ENCODE measurements at regions not wholly inside any gene's neighbourhood (a gene's known extent, or its start where the extent isn't known, plus 50 kb on each side); places are given as distances from the start of the nearest gene placed in this dataset.
"Not testable (repeated sequence)": the region's sequence is repeated elsewhere in the genome, so short reads cannot be mapped to it uniquely, and the experiment has no call there.

DNA sequence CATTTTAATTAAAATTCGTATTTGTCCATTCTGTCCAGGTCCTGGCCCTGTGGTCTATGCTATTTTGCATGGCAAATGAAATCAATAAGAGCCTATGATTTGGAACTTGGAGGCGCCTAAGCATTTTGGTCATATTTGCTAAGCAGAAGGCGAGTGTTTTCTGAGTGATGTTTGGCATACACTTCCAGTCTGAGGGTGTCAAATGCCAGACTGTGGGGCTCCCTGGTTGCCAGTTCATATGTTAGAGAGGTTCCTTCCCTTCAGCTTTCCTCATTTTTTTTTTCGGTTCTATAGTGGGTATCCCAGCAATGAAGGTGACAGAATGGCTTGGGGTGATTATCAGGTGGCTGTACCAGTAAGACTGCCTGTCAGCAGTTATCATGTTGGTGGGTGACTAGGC lies 1007.8 kb upstream of the WWC1 start:
- TF ChIP-seq POLR2A (IDR thresholded peaks at IDR 0.05; ENCODE audit: low read depth, low read length): no peak
- no peak for DNase-seq (ENCODE audit: insufficient read length, low spot score)
- no peak for FAIRE-seq

- DNase-seq (ENCODE audit: insufficient read length, low spot score) (peak; percentile 8), FAIRE-seq (peak; percentile 11)
- no peak for TF ChIP-seq POLR2A (IDR thresholded peaks at IDR 0.05; ENCODE audit: low read depth, low read length)
Measured at GRCh38 chr5:167284222-167284890, 1007.1 kb upstream of the WWC1 start.

GRCh38 chr5:167285591-167285990 lies 1005.9 kb upstream of the WWC1 start:
- DNase-seq (ENCODE audit: insufficient read length, low spot score): no peak
- TF ChIP-seq POLR2A (IDR thresholded peaks at IDR 0.05; ENCODE audit: low read depth, low read length): no peak
- no peak for FAIRE-seq

DNA sequence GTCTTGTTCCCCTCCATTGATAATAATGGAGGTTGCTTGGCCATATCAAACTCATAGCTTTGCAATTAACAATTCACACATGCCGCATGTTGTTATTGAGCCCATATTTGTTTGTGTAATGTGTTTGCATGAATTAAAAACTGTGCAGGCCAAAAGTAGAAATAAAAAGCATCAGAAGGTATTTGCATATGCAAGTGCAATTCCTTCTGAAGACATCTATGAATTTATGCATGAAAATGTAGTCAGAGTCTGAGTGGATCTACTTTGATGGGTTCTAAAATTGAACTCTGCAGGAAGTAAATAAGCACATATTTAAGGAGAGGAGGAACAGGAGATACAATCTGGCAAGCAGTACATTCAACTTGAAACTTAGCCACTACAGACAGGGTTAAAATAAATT lies 1004.6 kb upstream of the WWC1 start:
- FAIRE-seq (no peak), DNase-seq (ENCODE audit: insufficient read length, low spot score) (no peak)
- no peak for TF ChIP-seq POLR2A (IDR thresholded peaks at IDR 0.05; ENCODE audit: low read depth, low read length)

- no peak for TF ChIP-seq POLR2A (IDR thresholded peaks at IDR 0.05; ENCODE audit: low read depth, low read length)
- DNase-seq (ENCODE audit: insufficient read length, low spot score) (no peak), FAIRE-seq (no peak)
Measured at GRCh38 chr5:167290478-167290877, 1001.0 kb upstream of the WWC1 start.

DNA sequence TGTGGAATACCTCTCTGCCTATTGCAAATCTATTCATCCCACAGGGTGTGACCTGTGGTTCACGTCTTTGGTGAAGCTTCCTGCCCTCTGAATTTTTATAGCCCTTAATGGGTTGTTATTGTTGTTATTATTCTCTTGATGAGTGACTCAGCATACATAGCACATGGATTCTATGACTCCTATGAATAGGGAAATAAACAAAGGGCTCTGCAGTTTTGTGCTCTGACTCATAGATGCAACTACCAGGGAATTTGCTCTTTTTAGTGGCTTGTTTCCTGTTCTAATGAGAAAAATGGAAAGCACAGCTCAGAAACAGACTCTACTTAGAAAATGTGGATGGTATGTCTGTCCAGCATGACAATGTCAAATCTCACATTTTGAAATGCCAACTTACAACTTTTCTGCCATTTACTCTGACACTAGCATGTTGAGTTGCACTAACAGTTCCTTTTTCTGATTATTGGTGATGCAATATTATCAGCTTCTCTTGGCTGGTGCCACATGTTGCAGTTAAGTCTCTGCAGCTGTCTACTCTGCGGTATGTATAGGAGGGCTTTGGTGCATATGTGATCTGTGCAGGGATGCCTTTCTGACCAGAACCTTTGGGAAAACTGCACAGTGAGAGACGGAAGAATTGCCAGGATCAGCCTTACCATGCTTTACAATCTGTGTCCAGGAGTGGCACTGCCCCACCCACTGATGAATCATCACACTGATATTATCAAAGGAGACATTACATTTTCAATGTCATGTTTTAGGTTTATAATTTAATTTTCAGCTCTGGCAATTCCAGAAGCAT lies 996.4 kb upstream of the WWC1 start:
- TF ChIP-seq POLR2A (IDR thresholded peaks at IDR 0.05; ENCODE audit: low read depth, low read length): no peak
- DNase-seq (ENCODE audit: insufficient read length, low spot score) (peak; percentile 54), FAIRE-seq (peak; percentile 75)

DNA sequence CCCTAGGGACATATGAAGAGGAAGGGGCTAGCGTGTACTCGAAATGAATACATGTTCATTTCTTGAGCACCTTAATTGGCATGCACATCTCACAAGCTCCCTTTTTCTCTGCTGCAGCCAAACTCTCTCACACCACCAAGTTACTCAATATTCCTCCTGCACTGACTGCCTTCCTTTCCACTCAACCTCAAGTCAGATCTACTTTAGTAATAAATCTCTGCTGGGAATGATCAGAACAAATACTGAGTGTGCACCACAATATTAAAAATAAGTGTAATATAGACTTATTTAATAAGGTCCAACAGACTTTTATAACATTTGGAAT lies 995.8 kb upstream of the WWC1 start:
- no peak for DNase-seq (ENCODE audit: insufficient read length, low spot score)
- no peak for FAIRE-seq
- no peak for TF ChIP-seq POLR2A (IDR thresholded peaks at IDR 0.05; ENCODE audit: low read depth, low read length)

DNA sequence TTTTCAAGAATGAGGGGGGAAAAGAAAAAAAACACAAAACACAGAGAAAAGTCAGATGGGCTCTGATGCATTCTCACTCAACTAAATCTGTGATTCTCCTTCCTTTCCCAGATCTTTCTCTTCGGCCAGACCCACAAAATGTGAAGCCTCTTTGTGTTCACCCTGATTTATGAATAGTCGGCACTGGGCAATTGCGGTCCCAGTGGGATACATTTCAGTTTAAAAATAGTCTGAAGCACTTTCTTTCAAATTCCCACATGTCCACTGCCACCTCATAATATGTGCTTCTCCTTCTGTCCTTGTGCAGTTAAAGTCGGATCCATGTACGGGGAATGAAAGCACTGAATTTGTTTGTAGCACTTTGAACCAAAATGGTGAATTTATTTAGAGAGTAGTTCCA lies 995.4 kb upstream of the WWC1 start:
- no peak for DNase-seq (ENCODE audit: insufficient read length, low spot score)
- TF ChIP-seq POLR2A (IDR thresholded peaks at IDR 0.05; ENCODE audit: low read depth, low read length): no peak
- no peak for FAIRE-seq

GRCh38 chr5:167296661-167297060 lies 994.8 kb upstream of the WWC1 start:
- TF ChIP-seq POLR2A (IDR thresholded peaks at IDR 0.05; ENCODE audit: low read depth, low read length): no peak
- FAIRE-seq (no peak), DNase-seq (ENCODE audit: insufficient read length, low spot score) (peak; percentile 7)

DNA sequence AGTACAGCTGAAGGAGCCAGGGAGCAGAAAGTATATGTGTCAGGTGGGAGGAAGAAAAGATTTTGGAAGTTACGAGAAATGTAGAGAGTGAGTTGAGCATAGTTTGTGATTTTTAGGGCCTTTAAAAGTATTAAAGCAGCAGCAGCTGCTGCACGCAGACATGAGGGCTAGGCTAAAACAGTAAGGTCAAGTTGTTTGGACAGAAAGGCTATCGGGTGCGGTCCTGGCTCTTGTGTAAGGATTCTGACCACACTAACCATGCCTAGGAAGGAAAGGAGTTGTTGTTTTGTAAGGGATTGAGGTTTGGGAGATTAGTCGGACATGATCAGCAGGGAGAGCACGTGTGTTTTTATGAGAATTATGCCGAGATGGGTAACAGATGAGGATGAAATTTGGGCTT lies 991.6 kb upstream of the WWC1 start:
- FAIRE-seq; DNase-seq (ENCODE audit: insufficient read length, low spot score): not testable (repeated sequence)

- no peak for DNase-seq (ENCODE audit: insufficient read length, low spot score)
- TF ChIP-seq POLR2A (IDR thresholded peaks at IDR 0.05; ENCODE audit: low read depth, low read length): no peak
- no peak for FAIRE-seq
Measured at GRCh38 chr5:167303582-167303981, 987.9 kb upstream of the WWC1 start.

DNA sequence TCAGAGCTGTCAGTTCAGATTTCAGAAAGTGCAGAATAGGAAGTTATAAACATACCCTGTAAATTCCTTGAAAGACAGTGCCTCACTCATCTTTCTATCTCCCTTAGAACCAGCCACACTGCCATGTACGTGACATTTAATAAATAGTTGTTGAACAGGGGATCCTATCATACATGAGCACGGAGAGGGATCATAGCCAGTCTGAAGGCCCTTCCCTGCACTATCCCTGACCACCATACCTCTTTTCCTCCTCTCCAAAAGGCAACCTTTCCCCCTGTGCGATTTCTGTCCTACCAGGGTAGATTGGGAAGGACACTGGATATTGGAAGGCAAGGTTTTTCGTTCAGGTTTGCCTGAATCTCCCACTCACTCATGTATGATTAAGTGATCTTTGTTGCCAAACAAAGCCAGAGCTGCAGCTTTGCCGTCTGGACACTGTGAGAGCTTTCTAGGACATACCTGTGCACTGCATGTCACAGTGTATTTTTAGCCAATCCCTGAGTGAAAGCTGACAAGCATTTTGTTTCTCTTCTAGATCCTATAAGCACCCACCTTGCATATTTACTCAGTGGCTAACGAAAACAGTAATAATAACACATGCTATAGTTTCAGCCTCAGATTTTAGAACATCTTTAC lies 986.5 kb upstream of the WWC1 start:
- DNase-seq (ENCODE audit: insufficient read length, low spot score) (no peak), FAIRE-seq (no peak)
- no peak for TF ChIP-seq POLR2A (IDR thresholded peaks at IDR 0.05; ENCODE audit: low read depth, low read length)

DNA sequence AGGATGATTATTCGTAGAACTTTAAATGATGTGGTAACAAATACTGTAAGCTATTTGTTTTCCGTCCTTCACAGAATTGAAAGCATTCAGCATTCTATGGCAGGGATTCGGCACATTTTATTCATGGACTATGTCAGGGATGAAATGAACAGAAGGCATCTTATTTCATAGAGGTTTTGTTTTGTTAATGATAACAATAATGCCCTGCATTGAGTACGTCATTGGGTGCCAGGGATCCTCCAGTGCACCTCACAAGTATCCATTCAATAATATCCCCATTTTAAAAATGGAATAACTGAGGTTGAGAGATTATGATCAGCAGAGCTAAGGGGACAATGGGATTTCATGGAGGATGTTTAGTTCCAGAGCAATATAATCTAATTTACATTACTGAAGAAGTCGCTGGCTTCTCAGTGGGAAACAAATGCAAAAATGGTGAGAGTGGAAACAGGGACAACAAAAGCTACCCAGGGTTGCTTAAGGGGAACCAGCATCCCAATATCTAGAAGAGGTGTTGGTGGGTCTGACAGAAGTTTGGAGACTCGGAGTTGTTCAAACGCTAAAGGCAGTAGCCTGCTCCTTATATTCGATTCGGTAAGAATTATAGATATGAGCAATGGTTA lies 985.7 kb upstream of the WWC1 start:
- TF ChIP-seq POLR2A (IDR thresholded peaks at IDR 0.05; ENCODE audit: low read depth, low read length): no peak
- no peak for DNase-seq (ENCODE audit: insufficient read length, low spot score)
- no peak for FAIRE-seq

- no peak for TF ChIP-seq POLR2A (IDR thresholded peaks at IDR 0.05; ENCODE audit: low read depth, low read length)
- DNase-seq (ENCODE audit: insufficient read length, low spot score) (no peak), FAIRE-seq (no peak)
Measured at GRCh38 chr5:167307042-167307441, 984.4 kb upstream of the WWC1 start.

All from H54 (cell line).